ENCODE measurements at regions not wholly inside any gene's neighbourhood (a gene's known extent, or its start where the extent isn't known, plus 50 kb on each side); places are given as distances from the start of the nearest gene placed in this dataset.

- TF ChIP-seq POLR2AphosphoS5 (IDR thresholded peaks at IDR 0.05) (no peak), POLR2A (IDR thresholded peaks at IDR 0.05) (no peak), CTCF (IDR thresholded peaks at IDR 0.05 in 8 of 11, conservative IDR thresholded peaks at IDR 0.05 in 3 of 11) (no peak)
- 36 to 50% (median 49%) methylated on average over 5 of the region's 5 CpGs for WGBS, 5 donors
- Histone ChIP-seq H3K36me3 (no peaks in the 10 kb centered on the region), H3K27me3 (replicated peaks in 1 of 7) (no peaks in the 10 kb centered on the region), H3K9me3 (peaks cover 0 to 12% (median 0%) of the 10 kb centered on the region in 8 donors), H3K4me3 (no peak overlapping the region), H3K27ac (no peak overlapping the region), H3K4me1 (peaks cover 0 to 27% (median 18%) of the 10 kb centered on the region in 6 donors)
- intact Hi-C loops (cut with DNase I; ENCODE audit: low total_unique reads): no loop called here
- no peak for DNase-seq
These were observed 95.8 kb downstream of the BANF2 start for GRCh38 chr20:17795501-17796071.

- Histone ChIP-seq H3K9me3 (peaks cover 0 to 12% (median 0%) of the 10 kb centered on the region in 8 donors), H3K4me3 (no peak overlapping the region), H3K4me1 (peaks cover 0 to 27% (median 20%) of the 10 kb centered on the region in 6 donors), H3K27ac (no peak overlapping the region), H3K36me3 (no peaks in the 10 kb centered on the region), H3K27me3 (replicated peaks in 1 of 7) (no peaks in the 10 kb centered on the region)
- TF ChIP-seq POLR2A (IDR thresholded peaks at IDR 0.05): no peak
- TF ChIP-seq POLR2AphosphoS5 (IDR thresholded peaks at IDR 0.05): no peak
- no peak for TF ChIP-seq CTCF (IDR thresholded peaks at IDR 0.05 in 8 of 11, conservative IDR thresholded peaks at IDR 0.05 in 3 of 11)
- DNase-seq: no peak
- intact Hi-C loops (cut with DNase I; ENCODE audit: low total_unique reads): no loop called here
These were observed 95.2 kb downstream of the BANF2 start for GRCh38 chr20:17795003-17795402.

- H3K27me3 ChIP-seq (replicated peaks in 1 of 7): no peaks in the 10 kb centered on the region
- TF ChIP-seq POLR2A (IDR thresholded peaks at IDR 0.05): no peak
- TF ChIP-seq POLR2AphosphoS5 (IDR thresholded peaks at IDR 0.05): peak in 2 of 3 donors; percentile 25 to 35
- no peak for TF ChIP-seq CTCF (IDR thresholded peaks at IDR 0.05 in 8 of 11, conservative IDR thresholded peaks at IDR 0.05 in 3 of 11)
- 51 to 73% (median 68%) methylated on average over 3 of the region's 3 CpGs for WGBS, 5 donors
- peaks cover 0 to 7% (median 0%) of the 10 kb centered on the region in 8 donors for H3K9me3 ChIP-seq
- H3K4me1 ChIP-seq: peaks cover 0 to 27% (median 20%) of the 10 kb centered on the region in 6 donors
- DNase-seq: no peak
- H3K4me3 ChIP-seq: no peak overlapping the region
- H3K36me3 ChIP-seq: no peaks in the 10 kb centered on the region
- intact Hi-C loops (cut with DNase I; ENCODE audit: low total_unique reads): no loop called here
- H3K27ac ChIP-seq: no peak overlapping the region
These were observed 94.6 kb downstream of the BANF2 start for GRCh38 chr20:17794400-17794799.

- no peaks in the 10 kb centered on the region for H3K27me3 ChIP-seq (replicated peaks in 1 of 7)
- peaks cover 0 to 27% (median 20%) of the 10 kb centered on the region in 6 donors for H3K4me1 ChIP-seq
- WGBS, 5 donors: 52 to 86% (median 83%) methylated on average over 2 of the region's 2 CpGs
- intact Hi-C loops (cut with DNase I; ENCODE audit: low total_unique reads): no loop called here
- H3K36me3 ChIP-seq: no peaks in the 10 kb centered on the region
- H3K9me3 ChIP-seq: peaks cover 0 to 5% (median 0%) of the 10 kb centered on the region in 8 donors
- TF ChIP-seq CTCF (IDR thresholded peaks at IDR 0.05 in 8 of 11, conservative IDR thresholded peaks at IDR 0.05 in 3 of 11) (no peak), POLR2A (IDR thresholded peaks at IDR 0.05) (no peak), POLR2AphosphoS5 (IDR thresholded peaks at IDR 0.05) (no peak)
- H3K27ac ChIP-seq: no peak overlapping the region
- no peak overlapping the region for H3K4me3 ChIP-seq
- no peak for DNase-seq
These were observed 94.2 kb downstream of the BANF2 start for GRCh38 chr20:17793986-17794385.
